ENCODE measurements at regions not wholly inside any gene's neighbourhood (a gene's known extent, or its start where the extent isn't known, plus 50 kb on each side); places are given as distances from the start of the nearest gene placed in this dataset.

DNA sequence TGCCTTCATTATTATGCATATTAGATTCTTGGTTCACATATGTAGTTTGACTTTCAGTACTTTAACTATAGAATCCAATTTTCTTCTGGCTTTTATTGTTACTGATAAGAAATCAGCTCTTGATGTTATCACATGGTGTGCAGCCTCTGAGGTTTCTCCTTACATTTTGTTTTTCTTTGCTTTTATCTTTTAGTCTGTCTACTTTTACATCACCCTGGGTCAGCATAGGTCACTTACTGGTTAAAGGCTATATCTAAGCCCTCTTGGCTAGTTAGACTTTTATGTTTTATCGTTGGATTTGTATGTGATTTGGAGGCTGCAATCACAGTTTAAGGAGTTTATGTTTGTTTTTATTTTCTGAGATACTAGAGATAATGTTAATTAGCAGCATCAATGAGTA is 187.2 kb upstream of the NOL4 start:
- no peak for TF ChIP-seq REST (IDR thresholded peaks at IDR 0.05; ENCODE audit: insufficient read depth in 1 of 2, low read depth in 2 of 2, low read length in 2 of 2)
- TF ChIP-seq POLR2AphosphoS5 (IDR thresholded peaks at IDR 0.05; ENCODE audit: low read depth, low read length): no peak

Measured in PFSK-1 (cell line).